PC-9 (cell line): ENCODE measurements at regions not wholly inside any gene's neighbourhood (a gene's known extent, or its start where the extent isn't known, plus 50 kb on each side); places are given as distances from the start of the nearest gene placed in this dataset.

ENCODE experiments used
- EZH2 ChIP-seq: fragments of 200-600 bp; sonication (generic); IDR thresholded peaks from 2 replicates; pipeline ENCODE4 v1.8.0; 2017; ENCODE audit warnings: antibody characterized with exemption, low read depth
- TF ChIP-seq, protein P1 (sequence below): fragments of 200-600 bp; sonication (generic); conservative IDR thresholded peaks from 2 replicates; pipeline ENCODE4 v1.6.1; 2017; ENCODE audit warnings: mixed run types, antibody characterized with exemption, mild to moderate bottlenecking, moderate library complexity

DNA sequence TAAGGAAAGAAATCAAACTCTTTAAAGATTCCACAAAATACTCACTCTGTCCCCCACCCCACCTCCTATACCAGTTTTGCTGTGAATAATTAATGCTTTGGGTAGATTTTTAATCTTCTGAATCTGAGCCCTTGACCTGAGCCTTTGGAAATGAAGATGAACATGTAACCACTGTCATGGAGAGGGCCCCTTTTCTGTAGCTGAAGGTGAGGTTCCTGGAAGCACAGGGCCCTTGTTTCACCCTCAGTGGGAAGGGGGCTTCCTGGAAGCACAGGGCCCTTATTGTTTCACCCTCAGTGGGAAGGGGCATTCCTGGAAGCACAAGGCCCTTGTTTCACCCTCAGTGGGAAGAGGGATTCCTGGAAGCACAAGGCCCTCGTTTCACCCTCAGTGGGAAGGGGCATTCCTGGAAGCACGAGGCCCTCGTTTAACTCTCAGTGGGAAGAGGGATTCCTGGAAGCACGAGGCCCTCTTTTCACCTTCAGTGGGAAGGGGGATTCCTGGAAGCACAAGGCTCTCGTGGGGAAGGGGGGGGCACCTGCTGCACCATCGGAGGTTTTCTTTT, 75.7 kb downstream of the DACT2 start:
- TF ChIP-seq, protein P1, sequence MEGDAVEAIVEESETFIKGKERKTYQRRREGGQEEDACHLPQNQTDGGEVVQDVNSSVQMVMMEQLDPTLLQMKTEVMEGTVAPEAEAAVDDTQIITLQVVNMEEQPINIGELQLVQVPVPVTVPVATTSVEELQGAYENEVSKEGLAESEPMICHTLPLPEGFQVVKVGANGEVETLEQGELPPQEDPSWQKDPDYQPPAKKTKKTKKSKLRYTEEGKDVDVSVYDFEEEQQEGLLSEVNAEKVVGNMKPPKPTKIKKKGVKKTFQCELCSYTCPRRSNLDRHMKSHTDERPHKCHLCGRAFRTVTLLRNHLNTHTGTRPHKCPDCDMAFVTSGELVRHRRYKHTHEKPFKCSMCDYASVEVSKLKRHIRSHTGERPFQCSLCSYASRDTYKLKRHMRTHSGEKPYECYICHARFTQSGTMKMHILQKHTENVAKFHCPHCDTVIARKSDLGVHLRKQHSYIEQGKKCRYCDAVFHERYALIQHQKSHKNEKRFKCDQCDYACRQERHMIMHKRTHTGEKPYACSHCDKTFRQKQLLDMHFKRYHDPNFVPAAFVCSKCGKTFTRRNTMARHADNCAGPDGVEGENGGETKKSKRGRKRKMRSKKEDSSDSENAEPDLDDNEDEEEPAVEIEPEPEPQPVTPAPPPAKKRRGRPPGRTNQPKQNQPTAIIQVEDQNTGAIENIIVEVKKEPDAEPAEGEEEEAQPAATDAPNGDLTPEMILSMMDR = no peak
- no peak for TF ChIP-seq EZH2
